IPS-15b (cell line): ENCODE measurements at regions not wholly inside any gene's neighbourhood (a gene's known extent, or its start where the extent isn't known, plus 50 kb on each side); places are given as distances from the start of the nearest gene placed in this dataset.

Experiments
- H3K27me3 ChIP-seq: one replicate; pipeline ENCODE4 v1.6.1; 2013; ENCODE audit warnings: low read length; ENCODE audit not compliant: control insufficient read depth, insufficient read depth
- H3K36me3 ChIP-seq: one replicate; pipeline ENCODE4 v1.6.1; 2013; ENCODE audit warnings: low read length; ENCODE audit not compliant: control insufficient read depth, insufficient read depth
- H3K4me1 ChIP-seq: one replicate; pipeline ENCODE4 v1.6.1; 2013; ENCODE audit warnings: mild to moderate bottlenecking, low read length; ENCODE audit not compliant: control insufficient read depth, insufficient read depth
- H3K4me3 ChIP-seq: one replicate; pipeline ENCODE4 v1.5.1; 2013; ENCODE audit warnings: low read depth, low read length
- H3K9ac ChIP-seq: one replicate; pipeline ENCODE4 v1.6.1; 2013; ENCODE audit warnings: low read depth, mild to moderate bottlenecking, low read length
- H3K9me3 ChIP-seq: one replicate; pipeline ENCODE4 v1.6.1; 2013; ENCODE audit warnings: mild to moderate bottlenecking, low read length; ENCODE audit not compliant: control insufficient read depth, insufficient read depth

GRCh38 chr16:54412777-54413455 is 126.3 kb upstream of the IRX3 start:
- no peaks in the 10 kb centered on the region for H3K4me1 ChIP-seq
- H3K36me3 ChIP-seq, result no peaks in the 10 kb centered on the region
- H3K4me3 ChIP-seq, result no peak overlapping the region
- no peaks in the 10 kb centered on the region for H3K9me3 ChIP-seq
- H3K27me3 ChIP-seq, result peaks cover 6% of the 10 kb centered on the region
- no peak overlapping the region for H3K9ac ChIP-seq

DNA sequence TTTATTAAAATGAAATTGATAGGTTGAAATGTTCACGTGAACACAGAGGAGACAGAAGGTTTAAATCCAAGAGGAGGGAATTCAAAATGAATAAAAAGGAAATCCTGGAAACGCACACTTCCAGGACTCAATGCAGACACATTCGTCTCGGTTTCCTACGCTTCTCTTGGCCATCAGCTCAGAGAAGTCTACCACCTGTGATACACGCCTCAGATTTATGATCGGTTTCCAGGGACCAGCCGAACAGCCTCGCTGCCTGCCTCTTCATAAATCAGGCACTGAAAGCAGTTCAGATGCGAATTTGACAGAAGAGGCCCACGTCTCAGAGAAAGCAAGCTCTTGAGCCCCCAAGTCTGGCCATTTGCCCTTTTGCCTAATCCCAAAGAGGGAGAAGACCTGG is 125.5 kb upstream of the IRX3 start:
- no peak overlapping the region for H3K4me3 ChIP-seq
- H3K4me1 ChIP-seq, result no peaks in the 10 kb centered on the region
- H3K9ac ChIP-seq, result no peak overlapping the region
- peaks cover 6% of the 10 kb centered on the region for H3K27me3 ChIP-seq
- H3K9me3 ChIP-seq, result no peaks in the 10 kb centered on the region
- H3K36me3 ChIP-seq, result no peaks in the 10 kb centered on the region

DNA sequence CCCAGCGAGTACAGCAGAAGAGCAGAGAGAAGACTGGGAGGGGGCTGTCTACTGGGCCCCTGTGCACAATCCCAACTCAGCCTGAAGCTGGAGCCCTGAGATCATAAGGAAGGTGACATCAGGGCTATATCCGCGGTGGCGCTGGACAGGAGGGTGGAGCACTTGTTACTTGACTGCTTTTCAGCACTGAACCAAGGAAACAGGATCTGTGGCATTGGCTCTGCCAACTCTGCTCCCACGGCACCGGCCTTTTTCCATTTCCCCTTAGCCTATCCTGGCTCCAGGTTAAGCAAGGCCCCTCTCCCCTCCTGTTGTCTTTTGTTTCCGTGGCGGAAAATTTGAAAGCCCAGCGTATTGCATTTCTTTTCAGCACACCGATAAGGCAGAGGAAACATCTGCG is 125.0 kb upstream of the IRX3 start:
- Histone ChIP-seq H3K27me3 (peaks cover 6% of the 10 kb centered on the region), H3K36me3 (no peaks in the 10 kb centered on the region), H3K4me1 (no peaks in the 10 kb centered on the region), H3K9me3 (no peaks in the 10 kb centered on the region), H3K9ac (no peak overlapping the region), H3K4me3 (no peak overlapping the region)

- no peaks in the 10 kb centered on the region for H3K9me3 ChIP-seq
- no peak overlapping the region for H3K4me3 ChIP-seq
These were observed 123.4 kb upstream of the IRX3 start for GRCh38 chr16:54409982-54410381.

DNA sequence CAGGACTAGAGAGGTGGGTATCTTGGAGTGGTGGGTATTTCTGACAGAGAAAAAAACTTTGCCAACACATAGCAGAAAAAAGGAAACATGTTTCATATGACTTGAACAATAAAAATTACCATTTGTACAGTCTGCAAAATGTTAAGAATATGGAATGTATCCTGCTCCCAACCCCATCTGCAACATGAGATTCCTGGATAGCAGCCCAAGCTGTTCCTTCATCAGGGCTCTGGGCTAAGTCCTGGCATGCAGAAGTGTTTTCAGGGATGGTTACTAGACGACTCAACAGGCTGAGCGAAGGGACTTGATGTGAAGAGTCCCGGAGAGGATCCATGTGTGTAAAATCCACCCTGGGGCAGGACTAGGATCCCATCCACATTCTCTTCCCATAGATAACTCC is 121.0 kb upstream of the IRX3 start:
- H3K36me3 ChIP-seq, result no peaks in the 10 kb centered on the region
- no peak overlapping the region for H3K4me3 ChIP-seq
- H3K9me3 ChIP-seq, result no peaks in the 10 kb centered on the region
- H3K9ac ChIP-seq, result no peak overlapping the region
- no peaks in the 10 kb centered on the region for H3K27me3 ChIP-seq
- H3K4me1 ChIP-seq, result no peaks in the 10 kb centered on the region

More at GRCh38 chr16:54409982-54410381, 123.4 kb upstream of the IRX3 start:
- Histone ChIP-seq H3K27me3 (peaks cover 6% of the 10 kb centered on the region), H3K4me1 (no peaks in the 10 kb centered on the region), H3K9ac (no peak overlapping the region), H3K36me3 (no peaks in the 10 kb centered on the region)

DNA sequence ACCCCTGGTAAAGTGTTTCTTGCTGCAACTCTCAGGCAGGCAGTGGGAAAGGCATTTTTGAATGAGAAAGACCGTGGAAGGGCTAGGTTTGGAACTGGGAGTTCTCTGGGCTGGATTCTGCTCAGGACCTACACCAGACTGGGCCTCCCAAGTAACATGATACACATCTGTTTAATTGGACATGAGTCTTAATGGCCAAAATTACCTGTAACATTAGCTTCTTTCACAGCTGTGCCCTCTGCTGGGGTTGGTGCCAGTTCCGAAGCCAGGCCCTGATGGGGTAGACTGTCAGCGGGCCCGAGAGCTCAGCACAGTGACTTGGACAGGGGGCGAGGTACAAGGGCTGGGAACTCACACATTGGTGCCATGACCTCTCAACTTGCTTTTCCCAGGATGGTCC is 118.9 kb upstream of the IRX3 start:
- H3K9ac ChIP-seq, result no peak overlapping the region
- H3K9me3 ChIP-seq, result no peaks in the 10 kb centered on the region
- H3K27me3 ChIP-seq, result no peaks in the 10 kb centered on the region
- no peak overlapping the region for H3K4me3 ChIP-seq
- no peaks in the 10 kb centered on the region for H3K36me3 ChIP-seq
- H3K4me1 ChIP-seq, result no peaks in the 10 kb centered on the region

- no peaks in the 10 kb centered on the region for H3K9me3 ChIP-seq
- H3K36me3 ChIP-seq, result no peaks in the 10 kb centered on the region
- H3K4me3 ChIP-seq, result no peak overlapping the region
These were observed 117.0 kb upstream of the IRX3 start for GRCh38 chr16:54403580-54403979.

DNA sequence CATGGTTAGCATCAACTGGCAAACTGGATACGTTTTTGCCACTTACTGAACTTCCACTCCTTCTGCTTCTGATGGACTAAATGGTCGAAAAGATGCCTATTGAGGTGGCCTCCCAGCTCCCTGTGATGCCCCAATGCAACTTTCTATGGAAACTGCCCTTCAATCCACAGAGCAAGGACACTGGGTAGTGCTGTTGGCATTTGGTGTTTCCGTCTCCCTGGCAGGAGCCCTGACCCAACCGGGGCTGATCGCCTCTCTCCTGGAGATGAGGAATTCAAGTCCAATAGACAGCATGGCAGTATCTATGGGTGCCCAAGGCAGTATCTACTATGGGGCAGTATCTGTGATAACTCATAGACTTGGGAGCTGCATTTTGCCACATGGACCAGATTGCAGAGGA is 116.3 kb upstream of the IRX3 start:
- H3K4me1 ChIP-seq, result no peaks in the 10 kb centered on the region
- no peak overlapping the region for H3K9ac ChIP-seq
- no peaks in the 10 kb centered on the region for H3K27me3 ChIP-seq
- no peaks in the 10 kb centered on the region for H3K36me3 ChIP-seq
- no peak overlapping the region for H3K4me3 ChIP-seq
- no peaks in the 10 kb centered on the region for H3K9me3 ChIP-seq

More at GRCh38 chr16:54403580-54403979, 117.0 kb upstream of the IRX3 start:
- Histone ChIP-seq H3K27me3 (no peaks in the 10 kb centered on the region), H3K9ac (no peak overlapping the region), H3K4me1 (no peaks in the 10 kb centered on the region)

DNA sequence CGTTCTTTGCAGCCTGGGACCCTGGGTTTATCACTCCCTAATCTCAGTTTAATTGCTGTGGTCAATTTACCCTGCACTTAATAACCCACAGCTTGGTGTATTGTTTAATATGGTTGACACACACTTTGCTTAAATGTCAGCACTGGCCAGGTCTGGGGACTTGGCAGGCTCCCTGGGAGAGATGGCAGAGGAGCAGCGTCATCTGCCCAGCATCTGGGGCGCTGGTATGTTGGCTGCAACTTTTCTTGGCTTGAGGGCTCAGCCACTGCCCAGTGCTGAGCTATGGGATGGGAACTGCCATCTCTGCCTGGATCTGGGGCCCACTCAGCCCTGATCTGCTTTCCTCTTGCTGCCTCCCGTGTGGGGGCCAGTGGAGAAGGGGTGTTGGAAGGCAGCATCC is 115.7 kb upstream of the IRX3 start:
- Histone ChIP-seq H3K4me1 (no peaks in the 10 kb centered on the region), H3K4me3 (no peak overlapping the region), H3K27me3 (no peaks in the 10 kb centered on the region), H3K9me3 (no peaks in the 10 kb centered on the region), H3K36me3 (no peaks in the 10 kb centered on the region), H3K9ac (no peak overlapping the region)

DNA sequence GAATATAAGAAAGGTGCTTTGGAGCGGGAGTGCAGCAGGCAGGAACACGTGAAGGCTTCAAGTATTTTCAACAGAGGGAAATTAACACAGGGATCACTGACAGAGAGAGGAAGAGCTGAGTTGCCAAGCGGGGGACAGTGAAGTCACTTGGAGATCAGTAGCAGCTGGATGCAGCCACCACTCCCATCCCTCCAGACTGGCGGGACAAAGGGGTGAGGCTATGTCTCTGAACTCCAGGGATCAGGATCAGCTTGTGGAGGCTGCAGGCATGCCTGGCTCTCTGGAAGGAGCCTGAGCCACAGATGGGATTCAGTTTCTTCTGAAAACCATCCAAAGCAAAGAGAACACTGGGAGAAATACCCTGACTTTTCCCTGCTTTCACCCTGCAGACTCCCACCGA is 113.7 kb upstream of the IRX3 start:
- Histone ChIP-seq H3K36me3 (no peaks in the 10 kb centered on the region), H3K27me3 (no peaks in the 10 kb centered on the region), H3K9me3 (no peaks in the 10 kb centered on the region), H3K4me1 (no peaks in the 10 kb centered on the region), H3K9ac (no peak overlapping the region), H3K4me3 (no peak overlapping the region)

- Histone ChIP-seq H3K4me3 (no peak overlapping the region), H3K9ac (no peak overlapping the region), H3K36me3 (no peaks in the 10 kb centered on the region), H3K27me3 (no peaks in the 10 kb centered on the region), H3K4me1 (no peaks in the 10 kb centered on the region), H3K9me3 (no peaks in the 10 kb centered on the region)
These were observed 112.4 kb upstream of the IRX3 start for GRCh38 chr16:54398986-54399385.

DNA sequence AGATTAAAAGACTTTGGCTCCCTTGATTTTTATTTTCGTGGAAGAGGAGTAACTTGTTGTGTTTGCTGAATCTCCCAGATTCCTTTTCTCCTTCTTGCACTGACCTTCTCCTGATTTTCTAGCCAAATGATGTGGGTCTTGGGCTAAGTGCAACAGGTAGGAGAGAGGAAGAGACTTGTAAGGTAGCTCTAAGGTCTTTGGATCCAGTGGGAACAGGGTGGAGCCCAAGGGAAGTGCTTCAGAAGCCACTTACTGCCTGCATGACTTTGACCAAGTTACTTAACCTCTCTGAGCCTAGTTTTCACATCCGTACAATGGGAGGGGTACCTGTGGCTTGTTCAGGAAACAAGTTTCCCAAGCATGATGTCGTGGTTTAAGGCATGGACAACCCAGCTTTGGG is 111.3 kb upstream of the IRX3 start:
- Histone ChIP-seq H3K9ac (no peak overlapping the region), H3K36me3 (no peaks in the 10 kb centered on the region), H3K9me3 (no peaks in the 10 kb centered on the region), H3K4me3 (no peak overlapping the region), H3K27me3 (no peaks in the 10 kb centered on the region), H3K4me1 (no peaks in the 10 kb centered on the region)
